ENCODE measurements at regions not wholly inside any gene's neighbourhood (a gene's known extent, or its start where the extent isn't known, plus 50 kb on each side); places are given as distances from the start of the nearest gene placed in this dataset.

- 80 to 90% (median 85%) methylated on average over 3 of the region's 3 CpGs for WGBS, 4 donors
- Histone ChIP-seq H3K4me3 (no peak overlapping the region), H3K9me3 (no peaks in the 10 kb centered on the region), H3K4me1 (no peaks in the 10 kb centered on the region), H3K27me3 (no peaks in the 10 kb centered on the region), H3K27ac (no peak overlapping the region), H3K36me3 (no peaks in the 10 kb centered on the region)
- DNase-seq: no peak
- no peak for ATAC-seq
- intact Hi-C loops (cut with DNase I): no loop called here
- TF ChIP-seq POLR2A (IDR thresholded peaks at IDR 0.05): no peak
- TF ChIP-seq CTCF (IDR thresholded peaks at IDR 0.05): no peak
These were observed 429.6 kb downstream of the RAB28 start for GRCh38 chr4:13054420-13054970.

GRCh38 chr4:13047591-13047990, 436.5 kb downstream of the RAB28 start:
- Histone ChIP-seq H3K27me3 (no peaks in the 10 kb centered on the region), H3K9me3 (no peaks in the 10 kb centered on the region), H3K36me3 (no peaks in the 10 kb centered on the region), H3K27ac (no peak overlapping the region), H3K4me3 (no peak overlapping the region), H3K4me1 (no peaks in the 10 kb centered on the region)
- DNase-seq (no peak), ATAC-seq (no peak)
- 75 to 85% (median 82%) methylated on average over 4 of the region's 4 CpGs for WGBS, 4 donors
- TF ChIP-seq POLR2A (IDR thresholded peaks at IDR 0.05) (no peak), CTCF (IDR thresholded peaks at IDR 0.05) (no peak)
- intact Hi-C loops (cut with DNase I): no loop called here

- WGBS, 4 donors: 61 to 73% (median 68%) methylated on average over 3 of the region's 3 CpGs
- H3K27ac ChIP-seq: no peak overlapping the region
- no peak for TF ChIP-seq CTCF (IDR thresholded peaks at IDR 0.05)
- TF ChIP-seq POLR2A (IDR thresholded peaks at IDR 0.05): no peak
- no peaks in the 10 kb centered on the region for H3K36me3 ChIP-seq
- intact Hi-C loops (cut with DNase I): no loop called here
- H3K27me3 ChIP-seq: no peaks in the 10 kb centered on the region
- DNase-seq (no peak), ATAC-seq (no peak)
- H3K4me1 ChIP-seq: no peaks in the 10 kb centered on the region
- no peak overlapping the region for H3K4me3 ChIP-seq
- no peaks in the 10 kb centered on the region for H3K9me3 ChIP-seq
These were observed 447.3 kb downstream of the RAB28 start for GRCh38 chr4:13036841-13037240.

GRCh38 chr4:13032936-13033335, 451.2 kb downstream of the RAB28 start:
- H3K27ac ChIP-seq: no peak overlapping the region
- DNase-seq: no peak
- ATAC-seq: no peak
- no peak for TF ChIP-seq CTCF (IDR thresholded peaks at IDR 0.05)
- TF ChIP-seq POLR2A (IDR thresholded peaks at IDR 0.05): no peak
- no peaks in the 10 kb centered on the region for H3K4me1 ChIP-seq
- H3K9me3 ChIP-seq: peaks cover 0 to 4% (median 0%) of the 10 kb centered on the region in 12 donors
- WGBS, 4 donors: 76 to 91% (median 80%) methylated on average over 1 of the region's 1 CpG
- no peaks in the 10 kb centered on the region for H3K36me3 ChIP-seq
- H3K27me3 ChIP-seq: no peaks in the 10 kb centered on the region
- intact Hi-C loops (cut with DNase I): no loop called here
- no peak overlapping the region for H3K4me3 ChIP-seq

Data from heart left ventricle (tissue), 16 donors.